GM19397 (cell line): ENCODE measurements at regions not wholly inside any gene's neighbourhood (a gene's known extent, or its start where the extent isn't known, plus 50 kb on each side); places are given as distances from the start of the nearest gene placed in this dataset.

Experiments
- ATAC-seq: cut with Tn5 transposase; IDR thresholded peaks from one replicate; pipeline ENCODE4 v1.9.1; 2021; ENCODE audit warnings: mild to moderate bottlenecking, moderate library complexity; ENCODE audit not compliant: unreplicated experiment

DNA sequence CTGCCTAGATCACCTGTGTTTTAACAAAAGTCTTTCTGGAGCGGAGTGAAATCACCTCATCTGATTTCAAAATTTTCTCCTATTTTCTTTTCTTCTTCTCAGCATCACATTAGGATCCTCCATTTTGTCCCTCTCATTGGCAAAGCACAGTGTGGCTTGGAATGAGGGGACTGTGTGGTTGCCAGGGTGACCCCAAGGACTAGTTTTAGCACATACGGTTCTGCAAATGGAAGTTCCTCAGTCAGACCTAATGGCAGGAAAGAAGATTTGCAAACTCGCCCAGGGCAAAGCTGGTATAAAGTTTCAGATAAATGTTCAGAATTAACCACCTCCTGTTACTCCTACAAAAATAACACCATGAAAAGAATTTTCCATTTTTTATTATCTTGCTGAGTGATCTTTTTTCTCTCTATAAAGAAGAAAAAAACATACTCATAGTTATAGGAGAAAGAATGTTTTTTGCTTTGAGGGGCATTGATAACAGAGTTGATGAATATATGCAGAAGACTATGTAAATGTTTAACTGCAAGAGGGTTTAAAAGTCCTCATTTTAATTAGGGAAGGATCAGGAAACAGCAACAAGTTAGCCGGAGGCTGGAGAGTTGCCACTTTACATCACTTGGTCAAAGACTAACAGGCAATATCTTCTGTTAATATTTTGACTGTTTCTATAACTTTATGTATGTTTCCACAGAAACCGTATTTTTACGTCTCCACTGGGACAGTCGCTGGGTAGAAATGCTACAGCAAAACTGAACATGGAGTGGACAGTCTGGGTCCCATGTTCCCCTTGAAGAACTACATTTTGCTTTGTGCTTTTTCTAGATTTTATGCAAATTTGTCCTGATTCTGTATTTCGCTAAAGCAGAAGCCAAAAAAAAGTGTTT, 257.8 kb downstream of the NR2F1-AS1 start:
- ATAC-seq, result no peak

GRCh38 chr5:93320920-93321445, 260.0 kb downstream of the NR2F1-AS1 start:
- ATAC-seq, result no peak

GRCh38 chr5:93313672-93314071, 267.3 kb downstream of the NR2F1-AS1 start:
- ATAC-seq, result no peak

GRCh38 chr5:93311881-93312280, 269.1 kb downstream of the NR2F1-AS1 start:
- no peak for ATAC-seq

DNA sequence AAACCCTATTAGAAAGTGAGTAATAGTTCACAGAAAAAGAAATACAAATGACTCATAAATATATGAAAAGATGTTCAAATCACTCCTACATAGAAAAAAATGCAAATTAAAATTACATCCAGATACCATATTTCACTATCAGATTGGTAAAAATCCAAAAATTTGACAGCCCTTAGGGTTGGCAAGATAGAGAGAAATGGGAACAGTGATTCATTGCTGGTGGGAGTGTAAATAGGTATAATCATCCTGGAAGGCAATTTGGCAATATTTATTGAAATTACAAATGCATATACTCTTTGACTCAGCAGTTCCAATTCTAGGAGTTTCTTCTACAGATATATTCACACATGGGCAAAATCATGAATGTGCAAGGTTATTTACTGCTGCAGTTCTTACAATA, 273.5 kb downstream of the NR2F1-AS1 start:
- no peak for ATAC-seq

DNA sequence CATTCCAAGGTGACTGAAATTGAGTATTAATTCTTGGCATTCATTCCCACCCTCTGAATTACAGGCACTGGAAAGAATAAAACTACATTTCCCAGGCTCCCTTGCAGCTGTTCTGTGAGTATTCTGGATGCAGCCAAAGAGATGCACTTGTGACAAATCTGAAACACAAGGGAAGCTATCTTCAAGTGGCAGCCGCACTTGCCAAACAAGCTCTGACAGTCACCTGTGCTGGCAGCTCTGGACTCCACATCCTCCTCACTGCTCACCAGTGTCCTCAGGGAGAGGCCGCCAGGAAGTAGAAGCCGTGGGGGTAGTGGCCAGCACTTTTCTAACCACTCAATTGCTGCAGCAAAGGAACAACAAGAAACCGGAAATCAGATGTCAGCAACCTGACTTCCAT, 275.0 kb downstream of the NR2F1-AS1 start:
- no peak for ATAC-seq

DNA sequence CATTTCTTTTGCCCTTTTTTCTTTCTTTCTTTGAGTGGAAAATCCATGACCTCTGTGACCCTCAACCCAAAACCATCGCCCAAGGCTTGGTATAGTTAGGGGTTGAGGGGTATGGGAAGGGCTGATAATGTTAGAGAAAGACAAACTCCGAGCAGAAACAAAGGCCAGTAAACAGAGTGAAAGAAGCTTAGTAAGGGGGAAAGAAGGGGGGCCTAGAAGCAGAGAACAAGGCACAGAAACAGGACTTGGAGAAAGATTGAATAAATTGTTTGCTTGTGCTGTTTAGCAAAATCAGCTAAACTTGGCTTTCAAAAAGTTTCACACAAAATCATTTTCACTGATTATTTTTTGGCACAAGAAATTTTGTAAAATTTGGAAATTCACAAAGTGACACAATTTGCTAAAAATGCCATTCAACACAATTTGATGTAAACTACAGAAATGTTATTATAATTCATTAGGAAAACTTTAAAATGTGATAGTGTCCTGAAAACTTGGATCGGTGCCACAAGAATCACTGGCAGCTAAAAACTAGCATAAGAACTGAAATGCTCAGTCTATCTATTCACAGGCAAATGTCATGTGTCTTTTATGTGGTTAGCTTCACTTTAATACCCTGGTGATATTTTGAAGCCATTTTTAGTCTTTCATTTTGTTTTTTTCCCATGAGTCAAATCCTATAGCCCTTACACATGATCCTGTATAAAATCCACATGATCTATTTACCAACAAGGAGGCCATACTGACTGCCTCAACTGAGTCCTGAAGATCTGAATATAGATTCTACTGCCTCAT, 276.4 kb downstream of the NR2F1-AS1 start:
- no peak for ATAC-seq

DNA sequence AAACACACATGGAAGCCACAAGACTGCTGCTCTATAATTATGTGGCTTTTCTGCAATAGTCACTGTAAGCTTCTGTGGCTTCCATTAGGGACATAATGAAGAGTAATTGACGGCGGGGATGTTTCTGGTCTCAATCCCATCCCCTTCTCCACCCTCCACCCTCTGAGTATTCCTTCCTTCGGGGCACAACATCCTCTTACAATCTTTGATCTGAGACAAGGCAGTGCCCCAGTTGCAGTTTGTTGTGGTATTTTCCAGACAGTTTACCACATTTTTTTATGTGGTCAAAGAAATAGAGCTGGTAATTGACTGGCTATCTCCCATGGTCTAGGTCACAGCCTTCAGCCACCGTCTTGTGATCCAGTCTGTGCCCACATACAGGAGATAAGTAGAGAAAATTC, 277.7 kb downstream of the NR2F1-AS1 start:
- ATAC-seq, result no peak

DNA sequence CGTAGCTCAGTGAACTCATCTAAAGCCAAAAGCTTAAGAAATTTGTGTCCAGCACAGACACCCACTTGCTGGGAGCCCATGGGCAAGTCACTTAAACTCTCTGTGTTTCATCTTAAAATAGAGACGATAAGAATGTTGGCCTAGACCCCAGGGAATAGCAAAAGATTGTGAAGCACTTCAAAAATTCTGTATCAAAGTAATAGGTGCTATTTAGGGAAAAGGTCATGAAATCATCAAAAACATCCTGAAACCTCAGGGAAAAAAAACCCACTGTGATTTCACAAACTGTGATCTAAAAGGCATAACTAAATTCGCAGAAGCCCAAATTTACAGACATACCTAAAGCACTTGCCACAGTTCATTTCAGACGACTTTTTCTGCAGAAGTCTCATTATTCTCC, 278.3 kb downstream of the NR2F1-AS1 start:
- no peak for ATAC-seq

GRCh38 chr5:93300945-93301344, 280.1 kb downstream of the NR2F1-AS1 start:
- ATAC-seq, result no peak

DNA sequence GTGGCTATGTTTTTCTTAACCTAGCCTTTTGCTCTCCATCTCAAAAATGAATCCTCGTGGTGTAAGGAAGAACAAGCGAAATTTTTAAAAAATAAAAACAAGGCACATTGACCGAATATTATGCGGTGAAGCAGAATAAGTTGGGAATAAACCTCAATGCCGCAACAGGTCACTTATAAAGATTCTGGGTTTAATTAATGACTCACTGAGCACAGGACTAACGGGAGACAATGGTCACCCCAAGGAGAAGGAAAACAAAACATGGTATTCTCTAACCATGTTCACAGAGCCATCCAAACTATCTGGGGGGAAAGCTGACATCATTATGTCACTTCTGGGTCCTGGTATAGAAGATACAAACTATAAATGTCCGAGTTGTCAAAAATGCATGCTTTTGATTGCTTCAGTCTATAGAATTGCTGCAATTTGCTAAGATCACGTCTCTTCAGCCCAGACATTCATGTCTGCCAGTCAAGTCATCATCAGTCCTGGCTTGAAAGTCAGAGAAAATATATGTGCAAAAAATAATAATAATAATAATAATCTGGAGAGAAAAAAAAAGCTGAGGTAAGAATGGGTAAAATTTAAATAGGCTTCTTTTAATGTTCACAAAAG, 280.6 kb downstream of the NR2F1-AS1 start:
- no peak for ATAC-seq

DNA sequence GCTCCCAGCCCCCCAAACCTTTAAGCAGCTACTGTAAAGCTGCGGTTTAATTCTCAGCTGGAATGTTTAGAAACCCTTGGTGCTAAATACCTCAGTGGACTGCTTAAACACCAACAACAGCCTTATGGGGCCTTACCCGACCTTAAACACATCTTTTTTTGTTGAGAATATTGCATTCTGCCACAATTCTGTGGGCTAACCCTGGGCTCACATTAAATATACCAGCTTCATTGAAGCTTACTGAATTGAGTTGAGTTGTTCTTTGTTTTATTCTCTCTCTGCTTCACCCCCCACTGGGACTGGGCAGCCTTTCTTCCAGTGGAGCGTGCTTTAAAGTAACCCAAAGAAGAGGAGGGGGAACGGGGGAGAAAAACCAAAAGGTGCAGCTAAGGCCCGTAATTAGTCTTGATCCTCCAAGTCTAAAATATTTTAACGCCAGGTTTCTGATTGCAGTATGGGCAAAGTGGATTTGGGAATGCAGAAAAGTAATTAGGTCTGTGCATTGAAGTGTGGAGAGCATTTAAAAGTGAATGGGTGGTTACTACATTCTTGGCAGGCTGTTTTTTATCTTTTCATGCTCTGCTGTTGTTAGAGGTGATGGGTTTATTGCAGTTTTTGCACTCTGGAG, 281.2 kb downstream of the NR2F1-AS1 start:
- ATAC-seq, result no peak

DNA sequence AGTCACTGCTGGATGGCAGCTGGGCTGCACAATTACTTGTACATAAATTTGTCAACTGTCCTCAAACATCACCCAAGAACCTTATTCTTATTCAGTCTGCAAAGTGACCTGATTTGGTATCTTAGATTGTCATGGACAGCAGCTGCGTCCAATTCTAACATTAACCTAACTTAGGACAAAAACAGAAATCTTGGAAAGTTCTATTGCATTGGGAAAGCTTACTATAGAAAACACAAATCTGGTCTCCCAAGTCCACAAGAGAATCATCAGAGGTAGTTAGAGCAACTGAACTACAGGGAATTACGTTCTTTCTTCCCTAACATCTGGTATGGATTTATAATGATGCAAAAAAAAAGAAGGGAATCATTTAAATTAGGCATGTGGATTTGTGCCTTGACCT, 283.9 kb downstream of the NR2F1-AS1 start:
- no peak for ATAC-seq

GRCh38 chr5:93296338-93296737, 284.7 kb downstream of the NR2F1-AS1 start:
- no peak for ATAC-seq

DNA sequence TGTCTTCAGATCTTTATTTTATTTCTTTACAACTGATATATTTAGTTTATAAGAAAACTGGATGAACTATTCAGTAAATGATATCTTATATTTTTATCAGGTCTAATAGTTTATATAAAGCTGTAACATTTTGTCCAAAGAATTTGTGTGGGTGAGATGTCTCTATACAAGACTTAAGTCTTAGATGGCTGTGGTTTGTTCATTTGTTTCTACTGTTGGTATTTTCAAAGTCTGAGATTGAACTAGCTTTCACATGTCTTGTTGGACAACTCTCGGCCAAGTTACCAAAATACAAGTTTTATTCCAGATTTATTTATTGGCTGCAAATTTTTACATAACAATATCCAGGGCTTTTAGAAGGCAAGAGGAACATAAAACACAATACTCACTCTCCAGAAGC, 286.0 kb downstream of the NR2F1-AS1 start:
- ATAC-seq, result no peak

- no peak for ATAC-seq
These were observed 286.8 kb downstream of the NR2F1-AS1 start for GRCh38 chr5:93294199-93294598.

DNA sequence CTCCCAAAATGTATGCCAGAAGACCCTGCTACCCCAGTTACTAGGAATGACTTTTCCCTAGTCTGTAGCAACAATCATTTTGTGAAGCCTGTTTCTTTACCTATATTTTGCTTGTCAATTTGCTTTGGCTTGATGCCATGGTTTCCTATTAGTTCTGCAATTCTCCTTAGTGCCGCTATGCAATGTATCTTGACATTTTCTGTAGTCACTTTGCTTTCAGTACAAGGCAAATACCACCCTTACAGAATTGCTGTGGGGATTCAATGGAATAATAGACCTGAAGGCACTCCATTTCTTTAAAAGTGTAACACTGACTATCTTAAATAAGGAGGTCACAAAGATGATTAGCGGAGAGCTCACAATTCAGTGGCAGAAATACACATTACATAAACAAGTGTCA, 291.1 kb downstream of the NR2F1-AS1 start:
- no peak for ATAC-seq

- ATAC-seq, result no peak
These were observed 295.6 kb downstream of the NR2F1-AS1 start for GRCh38 chr5:93285461-93285860.

DNA sequence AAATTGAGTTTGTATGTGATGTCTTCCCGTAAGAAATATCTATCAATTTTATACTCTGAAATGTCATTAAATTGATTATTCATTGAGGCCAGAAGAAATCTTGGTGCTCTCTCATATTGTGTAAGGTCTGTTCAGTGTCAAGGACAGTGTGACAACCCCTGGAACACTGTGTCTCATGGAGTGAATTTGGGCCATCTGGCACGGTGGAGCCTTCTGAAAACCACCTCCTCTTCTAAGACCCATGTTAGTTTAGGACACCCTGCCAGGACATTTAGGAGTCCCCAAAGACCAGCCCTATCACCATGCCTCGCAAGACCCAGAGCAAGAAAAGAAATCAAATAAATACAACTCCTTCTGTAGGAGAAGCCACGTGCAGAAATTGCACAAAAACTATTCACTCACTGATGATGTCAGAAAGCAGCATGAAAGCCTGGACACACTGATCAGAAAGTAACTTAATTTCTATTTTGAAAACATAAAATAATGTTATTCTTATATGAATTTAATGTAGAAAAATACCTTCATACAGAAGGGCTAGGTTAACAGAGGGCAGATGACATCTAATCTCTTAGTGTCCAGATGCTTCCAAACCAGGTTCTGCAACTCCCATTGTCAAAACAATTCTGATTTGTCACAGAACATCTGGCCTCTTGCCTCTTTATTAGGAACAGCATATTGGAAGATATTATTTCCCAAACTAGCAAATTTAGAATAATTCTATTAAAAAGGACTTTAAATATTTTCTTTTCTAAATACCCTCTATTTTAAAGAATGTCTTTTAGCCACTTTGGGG, 298.8 kb downstream of the NR2F1-AS1 start:
- ATAC-seq, result no peak

- no peak for ATAC-seq
These were observed 300.5 kb downstream of the NR2F1-AS1 start for GRCh38 chr5:93280518-93280917.
